ENCODE measurements at regions not wholly inside any gene's neighbourhood (a gene's known extent, or its start where the extent isn't known, plus 50 kb on each side); places are given as distances from the start of the nearest gene placed in this dataset.

DNA sequence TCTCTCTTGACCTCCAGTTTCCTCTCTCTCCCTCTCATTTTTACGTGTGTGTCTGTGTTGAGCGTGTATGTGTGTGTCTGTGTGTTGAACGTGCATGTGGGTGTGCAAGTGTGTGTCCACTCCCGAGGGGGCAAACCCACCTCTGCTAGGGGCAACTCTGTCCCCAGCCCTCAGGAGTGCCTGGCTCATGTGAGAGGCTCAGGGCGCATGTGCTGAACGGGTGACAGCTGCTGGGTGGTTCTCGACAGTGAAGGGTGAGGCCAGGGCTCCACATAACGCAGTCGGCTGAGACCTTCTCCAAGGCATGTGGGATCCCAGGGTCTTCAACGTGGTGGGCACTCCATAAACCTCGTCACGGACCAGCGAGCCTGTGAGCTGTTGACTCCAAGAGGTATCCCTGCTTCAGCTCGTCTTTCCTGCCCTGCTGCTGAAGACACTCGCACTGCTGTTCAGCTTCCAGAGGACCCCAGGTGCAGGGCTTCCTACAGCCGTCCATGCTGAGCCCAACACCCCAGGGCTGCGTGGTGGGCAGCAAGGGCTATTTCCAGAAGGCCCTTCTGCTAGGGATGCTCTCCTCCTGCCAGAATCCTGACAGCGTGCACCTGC is 361.6 kb upstream of the SHH start:
- no peak for DNase-seq

DNA sequence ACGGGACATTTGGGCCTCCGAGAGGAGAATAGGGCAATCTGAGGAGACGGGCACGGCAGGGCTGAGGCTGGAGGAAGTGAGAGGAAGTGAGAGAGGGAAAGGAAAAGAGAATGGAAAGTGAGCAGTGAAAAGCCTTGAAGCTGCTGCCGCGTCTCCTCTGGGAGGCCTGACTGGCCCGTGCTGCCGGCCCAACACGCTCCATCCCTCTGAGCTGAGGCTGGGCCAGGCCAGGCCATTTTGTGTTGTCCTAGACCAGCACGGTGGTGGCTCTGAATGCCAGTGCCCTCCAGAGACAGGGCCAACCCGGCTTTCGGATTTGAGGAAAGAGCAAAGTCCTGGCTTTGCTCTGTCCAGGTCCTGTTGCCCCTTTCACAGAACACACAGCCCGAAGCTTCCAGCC is 361.1 kb upstream of the SHH start:
- DNase-seq: no peak

DNA sequence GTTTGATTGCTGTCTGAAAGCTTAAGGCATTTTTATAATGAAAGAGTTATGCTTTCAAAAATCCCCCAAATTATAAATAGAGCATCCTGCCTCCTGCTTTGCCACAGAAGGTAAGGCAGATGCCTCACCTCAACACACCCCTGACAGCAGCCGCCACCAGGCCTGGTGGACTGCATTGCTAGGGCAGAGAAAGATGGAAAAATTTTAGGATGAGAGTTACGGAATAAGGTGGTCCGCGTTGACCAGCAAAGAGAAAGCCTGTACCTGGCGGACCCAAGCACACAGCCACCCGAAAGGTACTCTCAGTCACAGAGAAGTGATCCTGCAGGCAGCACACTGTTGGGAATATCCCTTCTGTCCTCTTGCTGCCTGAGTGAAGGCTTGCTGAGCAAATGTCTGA is 360.4 kb upstream of the SHH start:
- DNase-seq: no peak

DNA sequence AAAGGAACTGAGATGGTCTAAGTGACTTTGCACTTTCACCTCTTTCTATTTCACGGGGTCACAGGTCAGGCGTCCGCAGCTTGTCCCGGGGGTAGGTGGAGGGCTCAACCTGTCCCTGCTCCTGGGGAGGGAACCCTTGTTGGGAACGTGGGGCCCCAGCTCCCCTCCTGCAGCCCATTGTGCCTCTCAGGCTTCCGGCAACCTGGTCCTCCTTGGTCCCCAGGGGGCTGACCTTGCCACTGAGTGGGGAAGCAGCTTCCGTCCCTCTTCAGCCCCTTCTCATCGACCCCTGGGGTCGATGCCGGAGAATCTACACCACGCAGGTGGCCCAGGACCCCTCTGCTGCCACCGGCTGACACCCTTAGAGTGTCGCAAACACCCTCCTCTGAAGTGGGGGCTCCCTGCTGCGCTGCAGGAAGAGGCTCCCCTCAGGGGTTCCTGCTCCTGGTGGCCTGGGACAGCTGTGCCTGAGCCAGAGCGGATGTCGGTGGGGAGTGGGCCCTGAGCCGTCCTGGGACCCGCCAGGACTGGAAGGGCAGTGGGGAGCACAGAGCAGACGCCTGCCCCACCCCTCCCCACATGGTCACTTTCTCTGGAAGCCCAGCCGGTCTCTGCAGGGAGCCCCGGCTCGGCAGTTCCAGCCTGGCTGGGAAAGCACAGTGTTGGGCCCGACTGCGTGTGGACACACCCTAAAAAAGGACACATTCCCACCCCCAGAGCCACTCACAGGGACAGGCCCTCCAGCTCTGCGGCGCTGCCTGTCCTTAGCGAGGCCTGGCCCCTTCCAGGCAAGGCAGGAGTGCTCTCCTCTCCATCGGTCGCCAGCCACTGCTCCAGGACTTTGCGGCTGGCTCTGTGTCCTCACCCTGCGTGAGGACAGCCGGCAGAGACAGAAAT is 357.5 kb upstream of the SHH start:
- DNase-seq: no peak

DNA sequence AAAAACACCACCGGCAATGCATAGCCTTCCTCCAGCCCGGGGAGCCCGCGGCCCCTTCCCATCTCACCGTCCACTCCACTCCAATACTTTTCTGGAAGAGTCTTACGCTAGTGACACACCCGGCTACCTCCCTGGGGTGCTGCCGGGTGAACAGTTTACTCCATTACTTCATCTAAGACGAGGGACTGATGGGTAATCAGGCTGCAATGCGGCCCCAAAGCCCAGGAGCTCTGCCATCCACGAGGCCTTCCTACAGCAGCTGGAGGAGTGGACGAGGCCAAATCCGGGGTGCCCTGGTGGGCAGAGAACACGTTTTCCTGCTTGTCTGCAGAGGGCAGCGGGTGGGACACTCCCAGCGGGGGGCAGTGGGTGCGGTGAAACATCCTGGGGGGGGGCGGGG is 356.2 kb upstream of the SHH start:
- DNase-seq: no peak

DNA sequence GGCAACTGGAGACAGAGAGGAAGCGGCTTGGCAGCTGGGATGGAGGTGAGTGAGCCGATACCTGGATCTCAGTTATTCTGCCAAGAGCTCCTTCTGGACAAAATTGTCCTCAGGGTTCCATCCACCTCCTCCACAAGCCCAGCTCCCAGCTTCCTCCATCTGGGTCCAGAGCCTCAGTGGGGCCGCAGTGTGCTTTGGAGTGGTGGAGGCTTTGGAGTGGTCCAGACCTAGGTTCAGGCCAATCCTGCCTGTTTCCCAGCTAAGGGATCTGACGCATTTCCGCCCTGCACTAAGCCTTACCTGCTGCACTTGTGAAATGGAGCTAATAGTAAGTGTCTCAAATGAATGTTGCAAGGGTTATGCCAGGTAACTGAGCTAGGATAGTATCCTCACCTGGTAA is 355.7 kb upstream of the SHH start:
- DNase-seq: no peak

DNA sequence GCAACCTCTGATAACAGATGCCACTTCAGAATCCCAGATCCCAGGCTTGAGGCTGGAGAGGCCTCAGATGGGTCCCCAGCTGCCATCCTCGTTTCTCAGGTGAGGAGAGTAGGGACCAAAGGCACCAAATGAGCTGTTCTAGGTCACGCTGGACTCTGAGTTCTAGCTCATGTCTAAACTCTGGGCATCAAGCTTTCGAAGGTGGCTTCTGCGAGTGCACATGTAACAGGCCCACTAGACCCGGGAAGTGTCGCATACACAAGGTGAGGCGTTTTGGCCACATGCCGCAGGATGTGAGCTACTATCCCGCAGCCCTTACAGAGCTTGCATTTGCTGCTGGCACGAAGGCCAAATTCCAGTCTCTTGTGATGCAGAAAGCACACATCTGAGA is 355.1 kb upstream of the SHH start:
- DNase-seq: no peak

DNA sequence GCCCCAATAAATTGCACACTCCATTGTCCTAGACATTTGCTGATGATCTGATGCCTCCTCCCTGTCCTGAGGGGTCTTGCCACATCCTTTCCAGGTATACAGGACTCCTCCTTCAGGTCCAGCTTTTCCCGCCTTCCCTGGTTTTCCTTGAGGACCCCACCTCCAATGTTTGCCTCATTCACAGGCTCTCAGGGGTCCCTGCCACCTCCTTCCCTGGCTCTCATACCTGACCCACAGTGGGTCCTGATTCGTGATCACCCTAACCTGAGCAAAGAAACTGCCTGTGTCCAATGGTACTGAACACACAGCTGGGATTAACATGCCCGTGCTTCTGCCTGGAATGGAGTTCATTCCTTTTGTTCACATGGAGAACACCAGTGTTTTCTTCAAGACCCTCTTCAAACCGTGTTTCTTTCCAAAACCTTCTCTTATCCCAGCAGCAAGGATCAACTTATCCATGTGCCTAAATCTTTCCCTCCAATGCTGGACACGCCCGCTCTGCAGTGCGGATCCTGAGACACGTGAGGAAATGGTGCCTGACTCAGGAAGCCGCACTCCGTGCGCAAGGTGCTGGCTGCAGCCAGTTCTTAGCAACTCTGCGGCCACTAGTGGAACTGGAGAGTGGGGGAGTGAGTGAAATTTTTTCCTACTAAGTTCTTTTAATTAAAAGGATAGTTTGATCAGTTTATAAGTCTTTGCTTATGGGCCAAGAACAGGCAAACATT is 354.6 kb upstream of the SHH start:
- no peak for DNase-seq

DNA sequence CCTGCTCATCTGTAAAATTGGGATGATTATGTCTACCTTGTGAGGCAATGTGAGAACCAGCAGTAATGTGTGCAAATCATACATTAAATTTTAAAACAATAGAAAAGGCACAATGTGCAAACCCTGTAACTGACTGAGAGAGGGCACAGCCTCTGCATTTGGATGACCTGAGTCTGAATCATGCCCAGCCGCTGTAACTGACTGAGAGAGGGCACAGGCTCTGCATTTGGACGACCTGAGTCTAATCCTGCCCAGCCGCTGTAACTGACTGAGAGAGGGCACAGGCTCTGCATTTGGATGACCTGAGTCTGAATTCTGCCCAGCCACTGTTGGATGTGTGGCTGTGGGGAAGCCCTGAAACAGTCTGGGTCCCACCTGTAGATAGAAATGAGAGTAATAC is 351.5 kb upstream of the SHH start:
- DNase-seq: no peak

DNA sequence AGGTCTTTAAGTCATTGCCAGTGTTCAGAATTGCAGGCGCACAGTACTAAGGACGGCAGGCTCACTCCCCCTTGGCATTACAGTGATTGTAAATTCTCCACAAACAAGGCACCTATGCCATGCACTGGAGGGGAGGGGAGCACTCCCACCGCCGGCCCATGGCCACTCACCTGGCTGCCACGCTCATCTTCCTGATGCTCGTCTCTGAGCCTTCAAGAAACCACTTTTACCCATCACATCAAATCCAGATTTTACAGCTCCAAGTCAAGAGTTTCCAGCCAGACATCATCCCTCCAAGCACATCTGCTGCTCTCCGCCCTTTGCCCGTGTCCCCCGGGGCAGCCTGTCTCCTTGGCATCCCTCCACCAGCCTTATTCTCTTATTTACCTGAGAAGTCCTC is 350.2 kb upstream of the SHH start:
- DNase-seq: no peak

DNA sequence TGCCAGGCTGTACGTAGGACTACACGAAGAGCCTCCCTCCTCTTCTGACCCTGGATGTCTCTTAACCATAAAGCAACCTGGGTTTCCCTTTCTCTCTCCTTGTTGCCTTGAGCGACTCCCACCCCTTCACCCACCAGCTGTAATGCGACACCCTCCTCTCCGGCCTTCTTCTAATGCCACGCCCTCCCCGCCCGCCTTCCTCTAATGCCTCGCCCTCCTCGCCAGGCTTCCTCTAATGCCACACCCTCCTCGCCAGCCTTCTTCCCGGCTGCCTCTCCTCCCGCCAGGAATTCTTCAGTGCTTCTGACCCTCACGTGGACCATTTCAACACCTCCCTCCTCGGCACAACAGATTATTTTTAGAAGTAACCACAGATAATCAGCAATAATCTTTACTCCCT is 348.5 kb upstream of the SHH start:
- DNase-seq: no peak

DNA sequence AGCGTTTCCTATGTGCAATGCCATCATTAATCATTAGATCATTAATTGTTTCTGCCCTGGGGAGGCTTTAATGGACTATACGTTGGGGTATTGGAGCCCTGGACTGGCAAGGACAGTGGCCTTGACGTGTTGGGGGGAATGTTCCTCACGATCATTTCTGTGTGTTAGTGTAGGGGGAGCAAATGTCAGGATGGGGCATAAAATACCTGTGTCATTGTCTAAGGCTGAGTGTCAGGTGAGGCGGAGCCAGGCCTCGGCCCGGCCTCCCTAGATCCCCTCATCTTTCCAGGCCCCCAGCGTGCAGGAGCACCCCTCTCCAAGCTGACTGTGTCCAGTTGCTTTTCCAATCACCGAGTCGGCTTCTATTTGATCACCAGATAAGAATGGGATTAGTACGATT is 346.4 kb upstream of the SHH start:
- DNase-seq: no peak

DNA sequence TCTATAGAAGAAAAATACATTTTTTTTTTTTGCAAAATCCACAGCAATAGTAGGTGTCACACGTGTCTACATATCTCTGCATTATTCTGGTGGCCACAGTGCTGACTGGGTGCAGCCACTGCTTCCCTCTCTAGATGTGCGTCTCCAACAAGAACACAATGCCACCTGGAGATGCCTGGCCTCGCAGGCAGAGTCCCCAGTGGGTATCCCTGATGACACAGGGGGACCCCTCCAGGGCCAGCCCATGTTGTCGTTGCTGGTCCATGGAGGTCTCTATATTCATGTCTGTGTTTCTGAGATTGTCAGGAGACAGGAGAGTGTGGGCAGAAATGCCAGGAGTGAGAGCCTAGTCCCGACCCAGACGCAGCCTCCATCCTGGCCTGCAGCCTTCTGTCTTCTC is 345.9 kb upstream of the SHH start:
- no peak for DNase-seq

DNA sequence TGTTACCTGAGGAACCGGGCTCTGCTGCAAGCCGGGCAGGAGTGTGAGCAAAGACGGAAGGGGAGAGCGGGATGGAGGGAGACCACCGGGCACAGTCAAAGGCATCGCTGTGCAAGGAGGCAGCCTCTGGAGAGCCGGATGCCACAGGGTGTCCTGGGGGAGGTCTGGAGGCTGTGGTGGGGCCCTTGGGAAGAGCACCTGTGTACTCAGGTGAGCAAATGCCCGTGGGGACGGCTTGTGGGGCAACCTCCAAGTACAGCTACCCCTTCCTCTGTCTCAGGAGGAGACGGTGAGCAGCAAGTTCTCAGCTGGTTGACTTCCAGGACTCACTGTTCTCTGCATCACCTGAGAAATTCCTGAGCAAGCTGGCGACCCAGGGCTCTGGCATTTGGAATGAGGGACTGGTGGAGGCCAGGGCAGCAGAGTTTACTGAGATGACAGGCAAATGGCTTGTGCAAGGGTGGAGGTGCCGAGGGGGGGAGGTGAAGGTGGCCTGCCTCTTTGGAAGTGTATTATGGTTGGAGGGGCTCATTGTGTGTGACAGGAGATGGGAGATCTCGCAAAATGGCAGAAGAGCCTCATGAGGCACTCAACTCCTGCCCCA is 345.2 kb upstream of the SHH start:
- DNase-seq: no peak

DNA sequence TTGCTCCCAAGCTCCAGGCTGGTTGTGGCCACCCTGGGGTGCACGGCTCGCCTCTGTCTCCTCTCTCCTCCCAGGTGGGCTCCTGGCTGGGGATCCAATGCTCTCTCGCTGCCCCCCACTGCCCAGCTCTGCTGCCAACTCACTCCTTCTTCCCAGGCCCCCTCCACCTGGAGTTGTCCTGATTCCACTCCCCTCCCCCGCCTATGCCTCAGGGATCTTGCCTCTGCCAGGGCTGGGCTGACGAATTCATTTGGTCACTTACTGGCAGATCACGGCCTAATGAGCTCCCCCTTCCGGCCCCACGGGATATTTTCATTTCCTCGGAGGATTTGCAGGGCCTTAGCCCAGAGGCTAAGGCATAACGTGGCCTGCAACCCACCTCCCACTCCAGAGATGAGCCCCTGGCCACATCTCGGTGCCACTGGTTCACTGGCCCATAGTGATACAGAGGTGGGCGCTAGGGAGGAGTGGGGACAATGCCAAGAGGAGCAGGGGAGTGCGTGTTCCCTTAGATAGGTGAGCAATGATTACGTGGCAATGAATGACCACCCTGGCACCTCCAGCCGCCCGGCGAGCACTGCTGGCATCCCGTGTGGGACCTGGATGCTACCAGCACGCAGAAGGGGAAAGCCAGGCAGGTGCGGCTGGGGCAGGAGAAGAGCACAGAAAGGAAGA is 344.6 kb upstream of the SHH start:
- no peak for DNase-seq

DNA sequence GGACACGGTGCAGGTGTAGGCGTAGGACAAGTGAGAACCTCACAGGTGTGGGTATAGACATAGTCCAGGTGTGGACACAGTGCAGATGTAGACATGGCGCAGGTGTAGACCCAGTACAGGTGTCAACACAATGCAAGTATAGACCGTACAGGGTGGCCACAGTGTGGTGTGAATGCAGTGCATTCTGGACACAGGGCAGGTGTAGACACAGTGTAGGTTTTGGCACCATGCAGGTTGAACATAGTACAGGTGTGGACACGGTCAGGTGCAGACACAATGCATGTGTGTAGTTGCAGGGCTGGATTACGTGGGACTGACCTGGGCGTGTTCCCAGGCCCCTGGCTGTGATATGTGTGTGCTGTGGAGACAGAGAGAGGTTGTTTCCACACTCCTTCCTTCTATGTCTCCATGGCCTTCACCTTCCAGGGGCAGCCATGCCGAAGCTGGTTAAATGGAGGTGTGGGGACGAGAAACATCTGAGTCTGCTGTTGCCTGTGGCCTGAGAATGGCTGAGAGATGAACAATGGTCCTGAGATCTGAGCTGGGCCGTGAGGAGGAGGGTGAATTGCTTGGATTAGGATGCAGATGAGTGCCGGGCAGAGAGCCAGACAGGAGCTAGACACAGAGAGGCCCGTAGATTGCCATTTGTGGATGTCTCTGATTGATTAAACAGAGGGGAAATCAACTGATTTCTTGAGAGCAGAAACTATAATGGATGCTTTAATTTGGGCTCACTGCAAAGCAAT is 343.9 kb upstream of the SHH start:
- no peak for DNase-seq

DNA sequence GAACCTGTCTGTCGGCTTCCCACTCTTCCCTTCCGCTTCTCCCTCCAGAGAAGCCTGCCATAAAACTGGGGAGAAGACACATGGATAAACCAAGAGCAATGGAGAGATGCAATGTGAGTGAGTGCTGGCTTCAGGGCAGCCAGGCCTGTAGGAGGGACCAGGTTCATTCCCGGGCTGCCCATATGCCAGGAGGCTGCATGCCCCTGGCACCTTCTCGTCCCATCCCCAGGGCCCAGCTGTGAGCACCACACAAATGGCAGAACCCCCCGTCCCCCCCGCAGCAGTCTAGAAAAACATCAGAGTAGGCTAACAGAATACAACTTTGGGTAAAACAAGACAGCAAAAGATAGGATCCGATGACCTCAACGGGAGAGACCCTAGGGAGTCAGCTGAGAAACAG is 341.3 kb upstream of the SHH start:
- no peak for DNase-seq

DNA sequence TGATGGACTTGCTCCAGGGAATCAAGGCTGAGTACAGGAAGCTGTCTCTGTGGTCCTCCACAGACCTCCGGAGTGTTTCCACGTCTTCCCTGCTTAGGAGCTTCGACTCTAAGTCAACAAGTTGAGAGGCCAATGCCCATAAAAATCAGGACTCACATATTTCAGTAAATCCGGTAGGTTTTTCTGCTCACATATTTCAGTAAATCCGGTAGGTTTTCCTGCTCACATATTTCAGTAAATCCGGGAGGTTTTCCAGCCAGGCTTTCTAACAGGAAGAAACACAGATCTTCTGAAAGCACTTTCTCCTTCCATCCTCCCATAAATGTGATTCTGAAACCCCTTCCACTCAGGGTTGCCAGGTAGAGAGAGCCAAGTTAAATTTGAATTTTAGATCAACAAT is 340.1 kb upstream of the SHH start:
- no peak for DNase-seq

DNA sequence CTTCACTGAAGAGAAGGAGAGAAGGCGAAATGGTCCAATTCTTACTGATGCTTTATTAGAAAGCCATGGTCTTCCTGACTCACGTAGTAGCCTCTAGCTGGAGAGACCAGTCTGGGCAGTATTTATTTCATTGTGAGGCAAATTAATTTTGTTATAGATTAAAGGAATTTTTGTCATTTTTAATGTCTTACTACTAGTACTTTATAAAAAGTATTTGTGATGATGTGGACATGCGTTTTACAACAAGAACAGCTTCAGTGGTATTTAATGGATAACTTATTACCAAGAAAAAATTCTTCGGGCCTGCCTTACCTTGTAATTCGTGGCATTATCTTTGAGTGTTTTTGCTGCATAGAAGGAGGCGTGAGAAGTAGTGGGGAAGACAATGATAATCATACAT is 339.4 kb upstream of the SHH start:
- no peak for DNase-seq

DNA sequence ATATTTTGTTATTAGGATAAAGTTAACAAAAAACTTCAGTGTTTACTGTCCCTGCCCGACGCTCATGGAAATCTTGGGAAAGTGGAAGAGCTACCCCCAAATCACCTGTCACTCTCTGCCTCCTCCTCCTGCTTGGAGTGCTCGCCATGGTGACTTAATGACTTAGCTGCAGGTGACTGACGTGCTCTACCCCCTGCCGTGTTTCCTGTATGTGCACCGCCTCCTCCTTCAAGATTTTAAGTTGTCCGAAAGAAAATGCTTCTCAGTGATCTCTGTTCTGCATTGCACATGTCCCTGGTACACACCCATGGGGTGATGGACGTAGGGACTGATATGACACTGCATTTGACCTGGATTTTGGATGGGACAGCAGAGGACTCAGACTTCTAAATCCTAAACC is 338.8 kb upstream of the SHH start:
- DNase-seq: no peak

DNA sequence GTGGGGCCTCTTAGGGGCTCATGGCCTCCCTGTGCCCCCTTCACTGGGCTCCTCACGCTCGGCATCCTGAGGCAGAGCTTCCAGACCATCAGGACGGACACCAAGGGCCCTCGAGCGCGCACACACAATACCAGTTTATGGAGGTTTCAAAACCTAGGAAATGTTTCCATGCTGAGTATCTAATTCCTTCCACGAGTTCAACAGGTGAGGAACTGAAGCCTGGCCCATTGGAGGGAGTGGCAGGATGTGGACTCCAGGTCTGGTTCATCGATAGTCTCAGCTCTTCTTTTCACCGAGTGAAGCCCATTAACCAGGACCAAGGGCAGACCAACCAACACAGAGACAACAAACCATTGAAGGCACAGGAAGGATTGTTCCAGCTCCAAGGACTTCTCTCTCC is 336.7 kb upstream of the SHH start:
- no peak for DNase-seq

DNA sequence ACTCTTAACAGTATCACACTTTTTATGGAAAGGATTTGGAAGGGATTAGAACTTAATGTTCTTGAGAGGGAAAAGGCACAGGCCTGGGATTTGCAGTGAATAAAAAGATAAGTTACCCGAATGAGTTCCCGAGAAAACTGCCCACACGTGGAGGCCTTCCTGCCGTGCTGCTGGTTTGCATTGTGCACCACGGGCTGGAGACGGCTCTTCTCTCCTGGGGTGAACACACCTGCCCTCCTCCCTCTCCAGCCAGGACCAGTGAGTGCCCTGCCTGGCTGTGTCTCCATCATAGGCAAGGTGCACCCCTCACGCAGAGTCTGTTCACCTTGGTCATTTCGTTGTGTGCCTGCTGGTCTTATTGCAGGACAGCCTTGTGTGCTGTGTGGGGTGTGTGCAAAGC is 336.3 kb upstream of the SHH start:
- DNase-seq: no peak
